ENCODE measurements at regions not wholly inside any gene's neighbourhood (a gene's known extent, or its start where the extent isn't known, plus 50 kb on each side); places are given as distances from the start of the nearest gene placed in this dataset.

- DNase-seq = no peak
These were observed 418.2 kb downstream of the VRK1 start for GRCh38 chr14:97215263-97215969.

- no peak for DNase-seq
These were observed 420.1 kb downstream of the VRK1 start for GRCh38 chr14:97217111-97217885.

DNA sequence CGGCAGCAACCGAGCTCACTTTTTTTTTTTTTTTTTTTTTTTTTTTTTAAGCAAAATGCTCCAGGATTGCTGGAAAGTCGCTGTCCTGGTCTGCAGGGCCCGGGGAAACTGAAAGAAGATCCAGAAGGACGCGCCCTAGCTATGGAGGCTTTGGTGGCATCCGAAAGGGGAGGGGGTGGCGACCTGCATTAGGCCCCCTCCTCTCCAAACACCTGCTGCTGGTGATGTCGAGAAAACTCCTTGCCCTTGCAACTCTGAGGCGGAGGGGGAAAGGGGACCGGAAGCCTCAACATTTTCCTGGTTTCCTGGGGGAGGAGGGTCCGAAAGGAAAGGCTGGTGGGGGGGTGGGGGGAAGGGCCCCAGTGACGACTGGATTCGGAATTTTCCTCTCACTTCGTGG lies 421.1 kb downstream of the VRK1 start:
- no peak for DNase-seq

GRCh38 chr14:97218691-97219430 lies 421.7 kb downstream of the VRK1 start:
- no peak for DNase-seq

GRCh38 chr14:97219431-97220017 lies 422.3 kb downstream of the VRK1 start:
- DNase-seq = no peak

GRCh38 chr14:97221572-97222285 lies 424.5 kb downstream of the VRK1 start:
- DNase-seq = no peak

DNA sequence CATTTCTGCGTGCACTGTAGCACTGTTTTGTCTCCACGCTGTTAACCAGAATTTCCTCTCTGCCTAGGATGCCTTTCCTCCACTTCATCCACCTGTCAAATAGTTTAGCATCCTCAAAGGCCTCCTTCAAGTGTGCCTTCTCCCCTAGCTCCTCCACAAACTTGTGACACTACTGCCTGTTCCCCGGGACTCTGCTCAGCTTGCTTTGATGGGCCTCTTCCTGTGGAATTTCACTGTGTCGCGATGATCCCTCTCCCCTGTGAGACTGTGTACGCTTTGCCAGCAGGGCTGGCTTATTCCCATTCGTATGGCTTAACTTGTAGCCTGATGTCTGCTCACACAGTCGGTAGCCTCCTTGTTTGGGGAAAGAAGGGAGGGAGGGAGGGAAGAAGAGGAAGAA lies 426.8 kb downstream of the VRK1 start:
- DNase-seq = no peak

DNA sequence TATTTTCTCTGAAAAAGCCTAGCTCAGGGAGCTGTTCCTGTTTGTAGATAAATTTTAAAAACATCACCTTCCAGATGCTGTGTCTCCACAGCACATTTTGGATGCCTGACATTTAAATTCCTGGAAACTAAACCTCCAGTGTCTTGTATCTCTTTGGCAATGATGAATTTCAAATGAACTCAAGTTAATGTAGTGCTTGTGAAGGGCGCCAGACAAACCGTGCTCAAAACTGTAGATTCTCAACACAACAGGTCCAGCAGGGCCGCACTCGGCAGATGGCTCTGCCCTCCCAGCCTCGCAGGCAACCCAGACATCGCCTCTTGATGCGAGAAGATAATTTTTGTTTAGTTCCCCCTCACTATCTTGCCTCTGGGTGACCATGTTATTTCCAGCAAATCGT lies 432.9 kb downstream of the VRK1 start:
- DNase-seq = no peak

DNA sequence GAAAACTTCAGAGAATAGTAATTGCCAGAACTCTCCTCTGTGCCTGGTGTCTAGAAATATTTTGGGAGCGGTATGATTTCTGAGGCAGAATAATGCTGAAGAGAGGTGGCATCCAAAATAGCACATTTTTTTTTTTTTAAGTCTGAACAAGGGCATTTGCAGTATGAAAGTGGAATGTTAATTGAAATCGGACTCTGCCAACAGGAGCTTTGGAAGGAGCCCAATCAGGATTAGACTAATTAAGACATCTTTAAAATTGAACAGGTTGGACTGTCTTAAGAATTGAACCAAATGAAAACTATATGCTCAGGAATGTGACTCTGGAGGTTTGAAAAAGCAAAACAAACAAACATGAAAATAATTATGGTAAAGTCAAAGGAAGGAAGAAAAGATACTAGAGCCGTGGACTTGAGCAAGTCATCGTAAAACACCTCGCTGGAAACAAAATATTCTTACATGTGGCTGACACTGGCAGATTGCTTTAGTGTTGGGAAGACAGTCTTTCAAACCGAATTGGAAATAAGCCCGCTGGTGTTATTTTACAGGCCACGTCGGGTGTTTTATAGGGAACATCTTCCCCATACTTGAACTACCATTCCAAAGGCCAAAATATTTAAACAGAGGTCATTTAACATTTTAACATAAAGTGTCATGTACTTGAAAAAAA lies 436.3 kb downstream of the VRK1 start:
- no peak for DNase-seq

DNA sequence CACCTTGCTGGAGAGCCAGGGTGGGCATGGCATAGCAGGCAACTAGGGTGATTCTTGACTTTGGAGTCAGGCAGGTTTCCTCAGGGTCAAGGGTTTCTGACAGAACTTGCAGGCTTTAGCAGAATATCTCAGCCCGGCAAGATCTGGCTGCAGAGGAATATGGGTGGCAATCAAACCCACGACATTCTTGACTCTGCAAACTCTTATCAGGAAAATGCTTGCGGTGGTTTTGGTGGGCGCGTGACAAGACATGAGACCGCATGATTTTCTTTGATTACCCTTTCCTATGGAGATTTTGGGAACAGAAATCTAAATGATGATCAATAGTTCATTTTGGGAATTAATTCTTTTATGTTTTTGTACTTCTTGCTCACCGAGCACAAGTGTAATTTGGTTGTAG lies 449.5 kb downstream of the VRK1 start:
- DNase-seq = no peak

DNA sequence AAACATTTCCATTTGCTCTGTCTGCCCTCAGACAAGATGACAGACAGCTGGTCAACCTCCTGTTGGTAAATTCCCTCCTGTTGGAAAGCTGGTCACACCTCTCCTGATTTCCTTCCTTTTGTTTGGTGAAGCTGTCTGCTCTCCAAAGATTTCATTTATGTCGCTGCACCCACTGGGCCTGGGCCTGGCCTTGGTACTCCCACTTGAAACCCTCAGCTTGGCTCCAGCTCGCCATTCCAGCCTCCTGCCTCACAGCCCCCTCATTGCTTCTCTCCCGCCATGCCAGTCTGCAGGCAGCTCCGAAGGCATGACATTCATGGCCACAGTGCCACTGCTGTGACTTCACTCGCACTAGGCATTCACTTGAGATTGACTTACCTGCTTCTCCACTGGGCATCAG lies 451.8 kb downstream of the VRK1 start:
- DNase-seq = no peak

GRCh38 chr14:97250931-97251330 lies 453.7 kb downstream of the VRK1 start:
- DNase-seq = no peak

GRCh38 chr14:97251491-97252155 lies 454.4 kb downstream of the VRK1 start:
- no peak for DNase-seq

DNA sequence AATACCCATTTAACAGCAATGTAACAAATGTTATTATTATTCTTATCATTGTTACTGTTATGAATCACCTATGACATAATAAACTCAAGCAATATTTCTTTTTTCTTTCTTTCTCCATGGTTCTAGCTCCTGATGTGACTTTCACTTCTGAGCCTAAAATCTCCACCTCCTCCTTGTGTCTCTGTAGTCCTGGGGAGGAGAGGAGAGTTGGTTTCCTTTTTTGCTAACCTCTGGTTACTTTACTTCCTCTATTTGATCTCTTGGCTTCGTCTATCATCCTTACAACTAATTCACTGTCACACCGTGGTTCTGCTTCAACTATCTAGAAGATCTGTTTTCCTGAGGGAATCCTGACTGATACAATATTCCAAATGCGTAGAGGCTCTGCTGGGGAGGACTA lies 456.6 kb downstream of the VRK1 start:
- no peak for DNase-seq

DNA sequence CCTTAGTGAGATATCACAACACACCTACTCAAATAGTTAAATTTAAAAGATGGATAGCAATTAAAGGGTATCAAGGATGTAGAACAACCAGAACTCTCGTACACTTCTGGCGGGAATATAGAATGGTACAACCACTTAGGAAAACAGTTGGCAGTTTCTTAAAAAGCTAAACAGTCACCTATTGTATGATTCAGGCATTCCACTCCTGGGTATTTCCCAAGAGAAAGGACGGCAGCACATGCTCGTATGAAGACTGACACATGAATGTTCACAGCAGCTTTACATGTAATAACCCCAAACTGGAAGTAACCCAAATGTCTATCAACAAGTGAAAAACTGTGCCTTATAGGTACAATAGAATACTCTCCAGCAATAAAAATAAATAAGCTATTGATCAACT lies 465.2 kb downstream of the VRK1 start:
- no peak for DNase-seq

- no peak for DNase-seq
These were observed 467.5 kb downstream of the VRK1 start for GRCh38 chr14:97264516-97265230.

GRCh38 chr14:97266653-97267052 lies 469.5 kb downstream of the VRK1 start:
- no peak for DNase-seq

DNA sequence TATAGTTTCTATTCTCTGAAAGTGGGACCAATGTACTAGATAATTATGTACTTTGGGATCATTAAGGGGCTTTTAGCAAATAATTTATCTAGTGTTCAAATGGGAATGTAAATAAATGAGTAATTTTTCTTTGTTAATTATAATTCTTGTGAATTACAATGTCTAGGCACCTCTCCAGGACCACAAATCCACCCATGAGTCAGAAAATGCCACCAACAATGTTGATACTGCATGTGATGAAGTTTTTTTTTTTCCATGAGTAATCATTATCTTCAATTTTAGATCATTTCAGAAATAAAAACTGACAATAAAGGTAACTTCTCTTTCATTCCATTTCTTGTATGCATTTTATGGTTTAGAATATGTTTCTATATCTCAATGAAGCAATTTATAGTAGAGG lies 470.3 kb downstream of the VRK1 start:
- DNase-seq = peak; percentile 28

- DNase-seq = no peak
These were observed 470.9 kb downstream of the VRK1 start for GRCh38 chr14:97268097-97268496.

DNA sequence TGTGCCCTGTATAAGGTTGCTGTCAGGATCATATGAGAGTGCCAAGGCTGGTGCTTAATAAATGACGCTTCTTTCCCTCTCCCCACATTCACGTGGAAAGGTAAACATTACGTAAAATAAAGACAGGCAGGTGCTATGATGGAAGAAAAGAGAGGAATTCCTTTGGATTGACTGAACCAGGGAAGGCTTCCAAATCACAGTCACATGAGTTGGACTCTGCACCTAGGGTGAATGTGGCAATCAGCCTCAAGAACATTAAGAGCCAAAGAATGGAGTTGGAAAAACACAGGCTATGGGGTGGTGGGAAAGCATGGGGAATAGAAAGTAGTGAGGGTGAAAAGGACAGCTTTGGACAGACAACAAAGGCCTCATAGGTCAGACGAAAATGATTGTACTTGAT lies 473.1 kb downstream of the VRK1 start:
- DNase-seq = no peak

DNA sequence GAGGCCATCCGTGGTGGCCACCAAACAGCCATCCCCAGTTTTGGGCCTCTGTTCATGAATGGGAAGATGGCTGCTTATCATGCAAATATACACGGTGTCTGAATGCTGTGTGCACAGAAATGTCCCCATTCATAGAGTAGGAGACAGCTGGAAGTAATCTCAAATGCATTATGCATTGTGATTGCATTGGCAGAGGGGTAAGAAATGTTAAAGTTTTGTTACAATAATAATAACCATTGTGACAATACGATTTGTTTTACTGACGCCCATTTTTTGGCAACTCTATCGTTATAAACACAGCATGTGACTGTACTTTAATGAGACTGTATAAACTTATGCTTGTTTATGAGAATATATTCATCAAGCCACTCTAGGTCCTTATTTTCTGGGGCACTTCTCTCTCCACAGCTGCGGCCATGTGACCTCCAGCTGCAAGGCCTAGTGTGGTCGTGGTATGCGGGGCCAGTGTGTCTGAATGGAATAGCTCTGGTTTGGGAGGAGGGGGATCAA lies 474.3 kb downstream of the VRK1 start:
- no peak for DNase-seq
